NB4 (cell line): ENCODE measurements at regions not wholly inside any gene's neighbourhood (a gene's known extent, or its start where the extent isn't known, plus 50 kb on each side); places are given as distances from the start of the nearest gene placed in this dataset.

Experiments
- CTCF ChIP-seq: IDR thresholded peaks from one replicate; pipeline ENCODE4 v1.5.1; 2012; ENCODE audit warnings: low read depth, low read length
- POLR2A ChIP-seq: IDR thresholded peaks from 2 replicates; pipeline ENCODE4 v1.6.1; 2011; ENCODE audit warnings: mild to moderate bottlenecking; ENCODE audit not compliant: insufficient read length; ENCODE audit errors: extremely low read depth

DNA sequence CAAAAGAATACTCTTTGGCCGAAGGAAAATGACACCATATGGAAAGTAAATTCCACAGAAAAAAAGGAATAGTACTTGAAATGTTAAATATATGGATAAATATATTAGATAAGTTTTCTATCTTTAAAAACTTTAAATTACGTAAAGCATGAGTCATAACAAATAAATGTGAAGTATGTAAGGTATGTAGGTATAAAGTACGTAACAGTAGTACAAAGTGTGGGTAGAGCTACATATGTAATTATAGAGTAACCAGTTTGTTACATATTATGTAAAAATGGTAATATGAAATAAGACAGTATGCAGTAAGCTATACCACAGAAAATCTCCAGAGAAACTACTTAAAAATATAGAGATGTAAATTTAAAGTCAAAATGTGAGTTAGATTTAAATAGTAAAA is 582.3 kb upstream of the CHORDC1 start:
- TF ChIP-seq CTCF (no peak), POLR2A (no peak)
